ENCODE measurements at regions not wholly inside any gene's neighbourhood (a gene's known extent, or its start where the extent isn't known, plus 50 kb on each side); places are given as distances from the start of the nearest gene placed in this dataset.

DNA sequence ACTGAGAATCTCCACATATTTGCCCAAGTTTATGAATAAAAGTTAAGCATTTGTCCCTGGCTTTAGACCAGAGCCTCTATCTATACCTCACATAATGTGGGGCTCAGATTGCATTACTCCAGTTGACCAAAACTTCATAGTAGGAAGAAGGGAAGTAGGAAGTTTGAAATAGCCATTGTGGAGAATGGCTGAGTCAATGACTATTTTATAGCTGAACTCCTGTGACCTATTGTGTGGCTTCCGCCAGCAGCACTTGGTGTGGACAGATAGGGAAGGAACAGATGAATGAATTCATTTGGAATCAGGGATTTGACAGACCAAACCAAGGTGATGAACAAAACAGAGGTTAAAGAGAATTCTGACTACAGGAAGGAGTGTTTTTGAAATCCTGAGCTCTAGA, 92.9 kb upstream of the LPAR1 start:
- RAD21 ChIA-PET (ENCODE audit: unreplicated experiment): no interaction called here
- no peak for TF ChIP-seq HDAC6 (IDR thresholded peaks at IDR 0.05; ENCODE audit: unreplicated experiment)
- TF ChIP-seq, protein P1, sequence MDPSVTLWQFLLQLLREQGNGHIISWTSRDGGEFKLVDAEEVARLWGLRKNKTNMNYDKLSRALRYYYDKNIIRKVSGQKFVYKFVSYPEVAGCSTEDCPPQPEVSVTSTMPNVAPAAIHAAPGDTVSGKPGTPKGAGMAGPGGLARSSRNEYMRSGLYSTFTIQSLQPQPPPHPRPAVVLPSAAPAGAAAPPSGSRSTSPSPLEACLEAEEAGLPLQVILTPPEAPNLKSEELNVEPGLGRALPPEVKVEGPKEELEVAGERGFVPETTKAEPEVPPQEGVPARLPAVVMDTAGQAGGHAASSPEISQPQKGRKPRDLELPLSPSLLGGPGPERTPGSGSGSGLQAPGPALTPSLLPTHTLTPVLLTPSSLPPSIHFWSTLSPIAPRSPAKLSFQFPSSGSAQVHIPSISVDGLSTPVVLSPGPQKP (IDR thresholded peaks at IDR 0.05; ENCODE audit: low read depth, low read length): no peak
- TF ChIP-seq, protein P2, sequence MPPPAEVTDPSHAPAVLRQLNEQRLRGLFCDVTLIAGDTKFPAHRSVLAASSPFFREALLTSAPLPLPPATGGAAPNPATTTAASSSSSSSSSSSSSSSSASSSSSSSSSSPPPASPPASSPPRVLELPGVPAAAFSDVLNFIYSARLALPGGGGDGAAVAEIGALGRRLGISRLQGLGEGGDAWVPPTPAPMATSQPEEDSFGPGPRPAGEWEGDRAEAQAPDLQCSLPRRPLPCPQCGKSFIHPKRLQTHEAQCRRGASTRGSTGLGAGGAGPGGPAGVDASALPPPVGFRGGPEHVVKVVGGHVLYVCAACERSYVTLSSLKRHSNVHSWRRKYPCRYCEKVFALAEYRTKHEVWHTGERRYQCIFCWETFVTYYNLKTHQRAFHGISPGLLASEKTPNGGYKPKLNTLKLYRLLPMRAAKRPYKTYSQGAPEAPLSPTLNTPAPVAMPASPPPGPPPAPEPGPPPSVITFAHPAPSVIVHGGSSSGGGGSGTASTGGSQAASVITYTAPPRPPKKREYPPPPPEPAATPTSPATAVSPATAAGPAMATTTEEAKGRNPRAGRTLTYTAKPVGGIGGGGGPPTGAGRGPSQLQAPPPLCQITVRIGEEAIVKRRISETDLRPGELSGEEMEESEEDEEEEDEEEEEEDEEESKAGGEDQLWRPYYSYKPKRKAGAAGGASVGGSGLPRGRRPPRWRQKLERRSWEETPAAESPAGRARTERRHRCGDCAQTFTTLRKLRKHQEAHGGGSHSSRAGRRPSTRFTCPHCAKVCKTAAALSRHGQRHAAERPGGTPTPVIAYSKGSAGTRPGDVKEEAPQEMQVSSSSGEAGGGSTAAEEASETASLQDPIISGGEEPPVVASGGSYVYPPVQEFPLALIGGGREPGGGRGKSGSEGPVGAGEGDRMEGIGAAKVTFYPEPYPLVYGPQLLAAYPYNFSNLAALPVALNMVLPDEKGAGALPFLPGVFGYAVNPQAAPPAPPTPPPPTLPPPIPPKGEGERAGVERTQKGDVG (CRISPR knock-in tag; IDR thresholded peaks at IDR 0.05): no peak
- no peak for TF ChIP-seq EED (IDR thresholded peaks at IDR 0.05; ENCODE audit: low read depth)
- TF ChIP-seq, protein P3, sequence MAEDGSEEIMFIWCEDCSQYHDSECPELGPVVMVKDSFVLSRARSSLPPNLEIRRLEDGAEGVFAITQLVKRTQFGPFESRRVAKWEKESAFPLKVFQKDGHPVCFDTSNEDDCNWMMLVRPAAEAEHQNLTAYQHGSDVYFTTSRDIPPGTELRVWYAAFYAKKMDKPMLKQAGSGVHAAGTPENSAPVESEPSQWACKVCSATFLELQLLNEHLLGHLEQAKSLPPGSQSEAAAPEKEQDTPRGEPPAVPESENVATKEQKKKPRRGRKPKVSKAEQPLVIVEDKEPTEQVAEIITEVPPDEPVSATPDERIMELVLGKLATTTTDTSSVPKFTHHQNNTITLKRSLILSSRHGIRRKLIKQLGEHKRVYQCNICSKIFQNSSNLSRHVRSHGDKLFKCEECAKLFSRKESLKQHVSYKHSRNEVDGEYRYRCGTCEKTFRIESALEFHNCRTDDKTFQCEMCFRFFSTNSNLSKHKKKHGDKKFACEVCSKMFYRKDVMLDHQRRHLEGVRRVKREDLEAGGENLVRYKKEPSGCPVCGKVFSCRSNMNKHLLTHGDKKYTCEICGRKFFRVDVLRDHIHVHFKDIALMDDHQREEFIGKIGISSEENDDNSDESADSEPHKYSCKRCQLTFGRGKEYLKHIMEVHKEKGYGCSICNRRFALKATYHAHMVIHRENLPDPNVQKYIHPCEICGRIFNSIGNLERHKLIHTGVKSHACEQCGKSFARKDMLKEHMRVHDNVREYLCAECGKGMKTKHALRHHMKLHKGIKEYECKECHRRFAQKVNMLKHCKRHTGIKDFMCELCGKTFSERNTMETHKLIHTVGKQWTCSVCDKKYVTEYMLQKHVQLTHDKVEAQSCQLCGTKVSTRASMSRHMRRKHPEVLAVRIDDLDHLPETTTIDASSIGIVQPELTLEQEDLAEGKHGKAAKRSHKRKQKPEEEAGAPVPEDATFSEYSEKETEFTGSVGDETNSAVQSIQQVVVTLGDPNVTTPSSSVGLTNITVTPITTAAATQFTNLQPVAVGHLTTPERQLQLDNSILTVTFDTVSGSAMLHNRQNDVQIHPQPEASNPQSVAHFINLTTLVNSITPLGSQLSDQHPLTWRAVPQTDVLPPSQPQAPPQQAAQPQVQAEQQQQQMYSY (CRISPR knock-in tag; IDR thresholded peaks at IDR 0.05): no peak
- TF ChIP-seq NBN (IDR thresholded peaks at IDR 0.05): no peak
- TF ChIP-seq, protein P4, sequence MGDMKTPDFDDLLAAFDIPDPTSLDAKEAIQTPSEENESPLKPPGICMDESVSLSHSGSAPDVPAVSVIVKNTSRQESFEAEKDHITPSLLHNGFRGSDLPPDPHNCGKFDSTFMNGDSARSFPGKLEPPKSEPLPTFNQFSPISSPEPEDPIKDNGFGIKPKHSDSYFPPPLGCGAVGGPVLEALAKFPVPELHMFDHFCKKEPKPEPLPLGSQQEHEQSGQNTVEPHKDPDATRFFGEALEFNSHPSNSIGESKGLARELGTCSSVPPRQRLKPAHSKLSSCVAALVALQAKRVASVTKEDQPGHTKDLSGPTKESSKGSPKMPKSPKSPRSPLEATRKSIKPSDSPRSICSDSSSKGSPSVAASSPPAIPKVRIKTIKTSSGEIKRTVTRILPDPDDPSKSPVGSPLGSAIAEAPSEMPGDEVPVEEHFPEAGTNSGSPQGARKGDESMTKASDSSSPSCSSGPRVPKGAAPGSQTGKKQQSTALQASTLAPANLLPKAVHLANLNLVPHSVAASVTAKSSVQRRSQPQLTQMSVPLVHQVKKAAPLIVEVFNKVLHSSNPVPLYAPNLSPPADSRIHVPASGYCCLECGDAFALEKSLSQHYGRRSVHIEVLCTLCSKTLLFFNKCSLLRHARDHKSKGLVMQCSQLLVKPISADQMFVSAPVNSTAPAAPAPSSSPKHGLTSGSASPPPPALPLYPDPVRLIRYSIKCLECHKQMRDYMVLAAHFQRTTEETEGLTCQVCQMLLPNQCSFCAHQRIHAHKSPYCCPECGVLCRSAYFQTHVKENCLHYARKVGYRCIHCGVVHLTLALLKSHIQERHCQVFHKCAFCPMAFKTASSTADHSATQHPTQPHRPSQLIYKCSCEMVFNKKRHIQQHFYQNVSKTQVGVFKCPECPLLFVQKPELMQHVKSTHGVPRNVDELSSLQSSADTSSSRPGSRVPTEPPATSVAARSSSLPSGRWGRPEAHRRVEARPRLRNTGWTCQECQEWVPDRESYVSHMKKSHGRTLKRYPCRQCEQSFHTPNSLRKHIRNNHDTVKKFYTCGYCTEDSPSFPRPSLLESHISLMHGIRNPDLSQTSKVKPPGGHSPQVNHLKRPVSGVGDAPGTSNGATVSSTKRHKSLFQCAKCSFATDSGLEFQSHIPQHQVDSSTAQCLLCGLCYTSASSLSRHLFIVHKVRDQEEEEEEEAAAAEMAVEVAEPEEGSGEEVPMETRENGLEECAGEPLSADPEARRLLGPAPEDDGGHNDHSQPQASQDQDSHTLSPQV (IDR thresholded peaks at IDR 0.05): no peak

More for the DNA sequence above, 92.9 kb upstream of the LPAR1 start:
- BruUV-seq (replicated peaks): no TSS peak
- intact Hi-C loops (cut with micrococcal nuclease; ENCODE audit: unreplicated experiment): no loop called here
- no peak overlapping the region for H3K9ac ChIP-seq (ENCODE audit: control insufficient read depth, insufficient read depth, low read length)
- ChIA-PET SMC1A (ENCODE audit: uncharacterized antibody, unreplicated experiment) (interaction anchor here (1.0 to 3.6 kb wide), 8 partner anchors 9 to 95 kb away, joined by 3 to 16 read pairs (median 3); no protein-coding TSS in a partner anchor), CTCF (interaction anchor here (0.7 to 1.6 kb wide), 2 partner anchors 10 to 13 kb away, joined by 4 to 5 read pairs; no protein-coding TSS in a partner anchor), POLR2A (interaction anchor here (1.4 kb wide), 1 partner anchor 12 kb away, joined by 4 read pairs; no protein-coding TSS in a partner anchor)
- no peaks in the 10 kb centered on the region for H3K27me3 ChIP-seq (replicated peaks in 1 of 2; ENCODE audit: control insufficient read depth in 2 of 2, insufficient read depth in 2 of 2, low read length in 1 of 2)
- ATAC-seq: no peak
- no peaks in the 10 kb centered on the region for H3K4me1 ChIP-seq (ENCODE audit: control insufficient read depth, insufficient read depth, low read length)
- H3K4me3 ChIP-seq: no peak overlapping the region
- no peak overlapping the region for H3K27ac ChIP-seq (ENCODE audit: control insufficient read depth, insufficient read depth)
- no peak for DNase-seq (ENCODE audit: low read depth, low spot score)
- no peaks in the 10 kb centered on the region; the same call in 1 of the 3 replicates for H3K9me3 ChIP-seq (replicated peaks; ENCODE audit: control insufficient read depth, insufficient read depth, low read length)
- no peaks in the 10 kb centered on the region for H3K79me2 ChIP-seq (ENCODE audit: control insufficient read depth, insufficient read depth, low read length)
- in situ Hi-C loops (cut with MboI): no loop called here
- H3K4me2 ChIP-seq (ENCODE audit: control insufficient read depth, insufficient read depth): no peak overlapping the region
- H3K36me3 ChIP-seq (ENCODE audit: control insufficient read depth in 2 of 2, insufficient read depth in 2 of 2, low read length in 1 of 2): no peaks in the 10 kb centered on the region
- H4K20me1 ChIP-seq (ENCODE audit: control insufficient read depth, insufficient read depth): no peaks in the 10 kb centered on the region
- WGBS (ENCODE audit: insufficient coverage, insufficient replicate concordance, low lambda C conversion rate, missing lambda C conversion rate): 0% methylated on average over 1 of the region's 1 CpG
- FAIRE-seq: no peak
- no peak overlapping the region for H2AFZ ChIP-seq (ENCODE audit: control insufficient read depth, low read depth, low read length)

Measured in GM12878 (cell line).